ENCODE measurements at regions not wholly inside any gene's neighbourhood (a gene's known extent, or its start where the extent isn't known, plus 50 kb on each side); places are given as distances from the start of the nearest gene placed in this dataset.

- TF ChIP-seq CTCF (conservative IDR thresholded peaks at IDR 0.05 in 1 of 2, IDR thresholded peaks at IDR 0.05 in 1 of 2; ENCODE audit: low read depth in 1 of 2, low read length in 2 of 2) (no peak), EZH2 (IDR thresholded peaks at IDR 0.05; ENCODE audit: low read length, missing control alignments) (no peak)
Measured at GRCh38 chr2:203797712-203798111, 69.9 kb upstream of the CTLA4 start.
